GM18870 (cell line): ENCODE measurements at regions not wholly inside any gene's neighbourhood (a gene's known extent, or its start where the extent isn't known, plus 50 kb on each side); places are given as distances from the start of the nearest gene placed in this dataset.
A peak's percentile ranks its signal among the peaks of the same experiment; 100 is the strongest.

Experiments
- ATAC-seq: cut with Tn5 transposase; IDR thresholded peaks from one replicate; pipeline ENCODE4 v1.9.1; 2021; ENCODE audit warnings: moderate library complexity; ENCODE audit not compliant: unreplicated experiment

GRCh38 chr10:58932126-58932525, 244.3 kb upstream of the PHYHIPL start:
- no peak for ATAC-seq

- no peak for ATAC-seq
These were observed 243.7 kb upstream of the PHYHIPL start for GRCh38 chr10:58932577-58933314.

- ATAC-seq = no peak
These were observed 240.1 kb upstream of the PHYHIPL start for GRCh38 chr10:58936364-58936763.

GRCh38 chr10:58937423-58937822, 239.0 kb upstream of the PHYHIPL start:
- ATAC-seq = no peak

- ATAC-seq = no peak
These were observed 233.7 kb upstream of the PHYHIPL start for GRCh38 chr10:58942724-58943123.

- ATAC-seq = no peak
These were observed 233.1 kb upstream of the PHYHIPL start for GRCh38 chr10:58943256-58943890.

- ATAC-seq = no peak
These were observed 232.5 kb upstream of the PHYHIPL start for GRCh38 chr10:58943960-58944359.

GRCh38 chr10:58948303-58948702, 228.1 kb upstream of the PHYHIPL start:
- ATAC-seq = no peak

- ATAC-seq = no peak
These were observed 225.8 kb upstream of the PHYHIPL start for GRCh38 chr10:58950618-58951017.

- ATAC-seq = no peak
These were observed 225.4 kb upstream of the PHYHIPL start for GRCh38 chr10:58951087-58951486.

- ATAC-seq = no peak
These were observed 224.7 kb upstream of the PHYHIPL start for GRCh38 chr10:58951746-58952145.

- ATAC-seq = no peak
These were observed 224.3 kb upstream of the PHYHIPL start for GRCh38 chr10:58952162-58952601.

GRCh38 chr10:58952747-58953466, 223.5 kb upstream of the PHYHIPL start:
- ATAC-seq = peak; percentile 74

GRCh38 chr10:58954178-58954577, 222.3 kb upstream of the PHYHIPL start:
- no peak for ATAC-seq

GRCh38 chr10:58955615-58956014, 220.8 kb upstream of the PHYHIPL start:
- ATAC-seq = no peak

GRCh38 chr10:58956926-58957325, 219.5 kb upstream of the PHYHIPL start:
- no peak for ATAC-seq

GRCh38 chr10:58957517-58957916, 218.9 kb upstream of the PHYHIPL start:
- ATAC-seq = no peak

GRCh38 chr10:58963101-58963534, 213.3 kb upstream of the PHYHIPL start:
- ATAC-seq = no peak

GRCh38 chr10:58963723-58964124, 212.7 kb upstream of the PHYHIPL start:
- no peak for ATAC-seq

GRCh38 chr10:58965855-58966254, 210.6 kb upstream of the PHYHIPL start:
- ATAC-seq = no peak

GRCh38 chr10:58967551-58968388, 208.7 kb upstream of the PHYHIPL start:
- no peak for ATAC-seq
